K562 (cell line): ENCODE measurements at regions not wholly inside any gene's neighbourhood (a gene's known extent, or its start where the extent isn't known, plus 50 kb on each side); places are given as distances from the start of the nearest gene placed in this dataset.

Source experiments
- ATAC-seq: fragments of 200-7000 bp; cut with Tn5 transposase; 3 replicates; pipeline ENCODE4 v1.9.1; 2020; ENCODE audit warnings: moderate library complexity
- BruUV-seq: library from RNA; stranded (reverse); fragments of 400-500 nt; replicated peaks from 2 replicates; lab custom pipeline; 2021; lab: Mats Ljungman, UMichigan
- CTCF ChIA-PET: fragments of 300-600 bp; formaldehyde crosslinking; extraction: SDS; loops from one replicate; lab custom pipeline; 2021; ENCODE audit warnings: low intra/inter-chr PET ratio; lab: Yijun Ruan, JAX
- POLR2A ChIA-PET: fragments of 300-600, 350-650 bp; sonication (Branson Sonifier 250); formaldehyde crosslinking; extraction: SDS; loops from one replicate; lab custom pipeline; 2021; ENCODE audit warnings: antibody characterized with exemption, inconsistent platforms; lab: Yijun Ruan, JAX
- DNase-seq, 4 experiments: peaks; one replicate each; pipeline versions ENCODE4 v3.0.0 to v3.0.0-alpha.2; 2011 to 2018; ENCODE audit warnings: low spot score in 3 of 4, mixed read lengths in 3 of 4; ENCODE audit errors: extremely low read depth in 1 of 4
- FAIRE-seq: peaks from 2 replicates; lab custom pipeline; 2011; peaks lifted over from hg19 to GRCh38; lab: Jason Lieb, UNC
- H2AFZ ChIP-seq: 2 replicates; pipeline ENCODE4 v1.6.0; 2011; ENCODE audit warnings: low read depth, low read length, control low read depth, inconsistent platforms
- H3K27ac ChIP-seq: fragments of 200-600 bp; 3 replicates; pipeline ENCODE4 v1.8.0; 2011; ENCODE audit warnings: low read depth, mild to moderate bottlenecking, control low read depth, inconsistent platforms, low read length, moderate library complexity, mixed read lengths; ENCODE audit errors: extremely low read depth
- H3K27me3 ChIP-seq, 2 experiments: fragments of 300-600 bp in 1 of 2; 2 replicates in 1 of 2; 3 replicates in 1 of 2; pipeline versions ENCODE4 v1.6.0 to v1.8.0; 2011; ENCODE audit warnings: inconsistent platforms in 2 of 2, low read length in 2 of 2, mild to moderate bottlenecking in 1 of 2, mixed read lengths in 1 of 2, moderate library complexity in 1 of 2; ENCODE audit not compliant: control insufficient read depth in 2 of 2, insufficient read depth in 2 of 2
- H3K36me3 ChIP-seq: fragments of 300-600 bp; 3 replicates; pipeline ENCODE4 v1.8.0; 2011; ENCODE audit warnings: mild to moderate bottlenecking, low read length, inconsistent platforms; ENCODE audit not compliant: control insufficient read depth, insufficient read depth
- H3K4me1 ChIP-seq, 2 experiments: fragments of 200-600 bp in 1 of 2; replicated peaks in 1 of 2; 2 replicates in 1 of 2; 3 replicates in 1 of 2; pipeline versions ENCODE4 v1.5.1 to v1.8.0; 2011; ENCODE audit warnings: inconsistent platforms in 2 of 2, low read length in 2 of 2, mild to moderate bottlenecking in 1 of 2, mixed read lengths in 1 of 2, moderate library complexity in 1 of 2; ENCODE audit not compliant: control insufficient read depth in 2 of 2, insufficient read depth in 2 of 2
- H3K4me2 ChIP-seq: 2 replicates; pipeline ENCODE4 v1.6.1; 2011; ENCODE audit warnings: low read length, control low read depth, inconsistent platforms, mixed read lengths; ENCODE audit not compliant: insufficient read depth
- H3K4me3 ChIP-seq: fragments of 200-600 bp; sonication (generic), shearing (Covaris generic); 2 replicates; pipeline ENCODE4 v1.5.1; 2016; ENCODE audit warnings: control low read depth, inconsistent platforms
- H3K79me2 ChIP-seq: fragments of 200-600 bp; 3 replicates; pipeline ENCODE4 v1.8.0; 2011; ENCODE audit warnings: low read length, inconsistent platforms; ENCODE audit not compliant: control insufficient read depth, insufficient read depth
- H3K9ac ChIP-seq, 2 experiments: 2 replicates each; pipeline versions ENCODE4 v1.6.0 to v1.6.1; 2011; ENCODE audit warnings: low read depth in 2 of 2, low read length in 2 of 2, control low read depth in 1 of 2, inconsistent platforms in 1 of 2, mild to moderate bottlenecking in 1 of 2, mixed read lengths in 1 of 2; ENCODE audit not compliant: insufficient read depth in 1 of 2
- H3K9me1 ChIP-seq: one replicate; pipeline ENCODE4 v1.6.0; 2011; ENCODE audit warnings: inconsistent platforms, mild to moderate bottlenecking, low read length, moderate library complexity; ENCODE audit not compliant: control insufficient read depth, insufficient read depth
- H3K9me3 ChIP-seq: replicated peaks from 2 replicates; pipeline ENCODE4 v1.5.1; 2011; ENCODE audit warnings: low read depth, low read length, inconsistent platforms; ENCODE audit not compliant: control insufficient read depth, insufficient read depth
- H4K20me1 ChIP-seq: replicated peaks from 2 replicates; pipeline ENCODE4 v1.6.1; 2011; ENCODE audit warnings: low read length, inconsistent platforms, mixed read lengths; ENCODE audit not compliant: control insufficient read depth, insufficient read depth
- CEBPB ChIP-seq: fragments of 450-650 bp; IDR thresholded peaks from 2 replicates; pipeline ENCODE4 v1.6.1; 2016; ENCODE audit warnings: missing genetic modification characterization, missing compliant biosample characterization
- FOSL1 ChIP-seq: fragments of 200-800 bp; sonication (Bioruptor generic); conservative IDR thresholded peaks from 2 replicates; pipeline ENCODE4 v1.6.1; 2016; ENCODE audit warnings: missing genetic modification characterization, missing compliant biosample characterization
- GATA2 ChIP-seq: sonication (generic); formaldehyde crosslinking; IDR thresholded peaks from 2 replicates; pipeline ENCODE4 v1.4.0; 2020; ENCODE audit warnings: mild to moderate bottlenecking, missing genetic modification reagents
- HDAC8 ChIP-seq: fragments of 450-650 bp; IDR thresholded peaks from 2 replicates; pipeline ENCODE4 v1.6.1; 2016; ENCODE audit warnings: mild to moderate bottlenecking, missing genetic modification characterization, moderate library complexity, missing compliant biosample characterization
- JUND ChIP-seq, 2 experiments: IDR thresholded peaks; 2 replicates in 1 of 2; 3 replicates in 1 of 2; pipeline ENCODE4 v1.6.1; 2011; ENCODE audit warnings: borderline replicate concordance in 2 of 2, low read depth in 2 of 2, low read length in 2 of 2, improper control_type of control experiment in 1 of 2, missing biosample characterization in 1 of 2, missing genetic modification characterization in 1 of 2, missing genetic modification reagents in 1 of 2
- MAFF ChIP-seq: IDR thresholded peaks from 2 replicates; pipeline ENCODE4 v1.6.1; 2012; ENCODE audit warnings: low read length, improper control_type of control experiment
- MCM5 ChIP-seq: fragments of 450-650 bp; IDR thresholded peaks from 2 replicates; pipeline ENCODE4 v1.6.1; 2016; ENCODE audit warnings: low read depth
- MLX ChIP-seq, 2 experiments: fragments of 450-650 bp in 1 of 2; sonication (generic) in 1 of 2; formaldehyde crosslinking; conservative IDR thresholded peaks; 2 replicates each; pipeline versions ENCODE4 v1.4.0 to v1.8.1; 2020 to 2022; ENCODE audit warnings: mild to moderate bottlenecking in 1 of 2, missing genetic modification reagents in 1 of 2
- NR4A1 ChIP-seq, 2 experiments: fragments of 250-450 bp in 1 of 2; fragments of 450-650 bp in 1 of 2; sonication (Bioruptor Pico) in 1 of 2; IDR thresholded peaks; 2 replicates each; pipeline versions ENCODE4 v1.4.0 to v1.6.1; 2016 to 2020; ENCODE audit warnings: mild to moderate bottlenecking in 2 of 2, missing compliant biosample characterization in 1 of 2, missing genetic modification characterization in 1 of 2, moderate library complexity in 1 of 2
- RAD51 ChIP-seq: fragments of 450-650 bp; IDR thresholded peaks from 2 replicates; pipeline ENCODE4 v1.7.1; 2016; ENCODE audit warnings: low read depth, mild to moderate bottlenecking, borderline replicate concordance
- RHOXF2B ChIP-seq: fragments of 250-450 bp; sonication (Bioruptor Pico); conservative IDR thresholded peaks from 2 replicates; pipeline ENCODE4 v1.5.1; 2021
- SIN3A ChIP-seq, 2 experiments: fragments of 150-350 bp in 1 of 2; IDR thresholded peaks; 2 replicates each; pipeline ENCODE4 v1.6.1; 2011 to 2016; ENCODE audit warnings: borderline replicate concordance in 2 of 2, low read depth in 2 of 2, low read length in 2 of 2, mild to moderate bottlenecking in 2 of 2, moderate library complexity in 2 of 2; ENCODE audit not compliant: control insufficient read depth in 1 of 2
- TFE3 ChIP-seq: fragments of 450-650 bp; formaldehyde crosslinking; IDR thresholded peaks from 2 replicates; pipeline ENCODE4 v1.4.0; 2020; ENCODE audit warnings: mild to moderate bottlenecking, mixed read lengths
- ZNF584 ChIP-seq: fragments of 200-800 bp; sonication (Bioruptor generic); IDR thresholded peaks from 2 replicates; pipeline ENCODE4 v1.6.1; 2016; ENCODE audit warnings: low read depth, mild to moderate bottlenecking, missing genetic modification characterization, missing compliant biosample characterization
- ZNF717 ChIP-seq: fragments of 250-450 bp; sonication (Bioruptor Pico); IDR thresholded peaks from 2 replicates; pipeline ENCODE4 v1.5.0; 2021
- ZSCAN32 ChIP-seq: fragments of 450-650 bp; formaldehyde crosslinking; IDR thresholded peaks from 2 replicates; pipeline ENCODE4 v1.4.0; 2020; ENCODE audit warnings: mild to moderate bottlenecking, moderate library complexity
- WGBS: fragments of 100-300 bp; shearing (Covaris generic); methylation state at CpG from one replicate; pipeline ENCODE4 v1.1.6; 2016; ENCODE audit warnings: low coverage, mixed read lengths; ENCODE audit not compliant: insufficient coverage; ENCODE audit errors: missing lambda C conversion rate; 5-methylcytosine and 5-hydroxymethylcytosine counted together
- in situ Hi-C: fragments of 300-500 bp; cut with MboI; formaldehyde crosslinking; loops from 4 replicates; pipeline ENCODE4 v1.15.0; 2018; ENCODE audit warnings: inconsistent platforms, mixed read lengths
- intact Hi-C: fragments of 100-400 bp; cut with micrococcal nuclease; formaldehyde crosslinking; loops from 2 replicates; pipeline ENCODE4 v1.14.2; 2022
- TF ChIP-seq, protein P1 (sequence below): sonication (generic); formaldehyde crosslinking; IDR thresholded peaks from 2 replicates; pipeline ENCODE4 v1.8.0; 2022; ENCODE audit warnings: mild to moderate bottlenecking, missing genetic modification reagents
- TF ChIP-seq, protein P2 (sequence below): sonication (generic); formaldehyde crosslinking; IDR thresholded peaks from 2 replicates; pipeline ENCODE4 v1.8.0; 2023; ENCODE audit warnings: mild to moderate bottlenecking, missing genetic modification reagents

DNA sequence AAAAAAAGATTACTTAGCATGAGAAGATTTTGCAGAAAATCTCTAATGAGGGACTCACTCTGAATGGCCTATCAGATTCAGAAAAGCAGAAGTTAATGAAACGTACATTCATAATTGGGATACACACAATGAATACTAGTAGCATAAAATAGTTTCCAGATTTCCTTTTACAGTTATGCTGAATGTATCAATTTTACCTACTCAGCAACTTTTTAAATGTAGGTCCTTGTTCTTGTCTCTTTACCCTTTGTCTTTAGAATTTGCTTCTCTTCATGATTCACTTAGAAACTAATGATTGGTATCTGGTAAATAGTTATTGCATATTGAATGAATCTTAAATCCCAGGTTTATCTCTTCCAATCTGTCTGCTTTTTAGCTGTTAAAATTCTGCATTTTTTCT, 458.8 kb downstream of the DSC3 start (continued):
- TF ChIP-seq RHOXF2B (CRISPR knock-in tag) (no peak), HDAC8 (no peak), MAFF (peak; percentile 68)

- BruUV-seq, result no TSS peak
- Histone ChIP-seq H3K4me1 (no peaks in the 10 kb centered on the region), H3K9me3 (no peaks in the 10 kb centered on the region), H3K9ac (no peak overlapping the region), H3K27me3 (no peaks in the 10 kb centered on the region), H4K20me1 (no peaks in the 10 kb centered on the region), H3K27ac (no peak overlapping the region), H3K79me2 (no peaks in the 10 kb centered on the region), H3K9me1 (no peaks in the 10 kb centered on the region), H3K4me2 (no peak overlapping the region), H3K4me3 (no peak overlapping the region), H2AFZ (peak overlapping the region; percentile 20; the same call in 1 of the 2 replicates), H3K36me3 (no peaks in the 10 kb centered on the region)
- peak in 2 of 4 experiments; percentile 14 to 31 for DNase-seq
- intact Hi-C loops (no loop called here), in situ Hi-C loops (no loop called here)
- FAIRE-seq, result no peak
- ChIA-PET CTCF (no interaction called here), POLR2A (no interaction called here)
- WGBS, result 4% methylated on average over 3 of the region's 3 CpGs
- ATAC-seq, result peak; percentile 71
- no peak for TF ChIP-seq SIN3A (IDR thresholded peaks at IDR 0.05; ENCODE audit: borderline replicate concordance in 2 of 2, control insufficient read depth in 1 of 2, low read depth in 2 of 2, low read length in 2 of 2)
- no peak for TF ChIP-seq GATA2 (CRISPR knock-in tag)
- no peak for TF ChIP-seq MCM5
- TF ChIP-seq, protein P1, sequence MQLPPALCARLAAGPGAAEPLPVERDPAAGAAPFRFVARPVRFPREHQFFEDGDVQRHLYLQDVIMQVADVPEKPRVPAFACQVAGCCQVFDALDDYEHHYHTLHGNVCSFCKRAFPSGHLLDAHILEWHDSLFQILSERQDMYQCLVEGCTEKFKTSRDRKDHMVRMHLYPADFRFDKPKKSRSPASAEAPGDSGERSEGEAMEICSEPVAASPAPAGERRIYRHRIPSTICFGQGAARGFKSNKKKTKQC (CRISPR knock-in tag), result no peak
- peak; percentile 88 for TF ChIP-seq FOSL1
- no peak for TF ChIP-seq MLX (CRISPR knock-in tag; conservative IDR thresholded peaks at IDR 0.05)
- TF ChIP-seq NR4A1 (CRISPR knock-in tag; IDR thresholded peaks at IDR 0.05), result no peak
- TF ChIP-seq NR4A1 (tag; IDR thresholded peaks at IDR 0.05), result no peak
- TF ChIP-seq CEBPB, result no peak
- TF ChIP-seq ZNF717 (CRISPR knock-in tag), result no peak
- no peak for TF ChIP-seq ZSCAN32 (CRISPR knock-in tag)
- TF ChIP-seq JUND (IDR thresholded peaks at IDR 0.05; ENCODE audit: borderline replicate concordance, low read depth, low read length), result 0 out of 2 replicates have a peak, but pooled peaks have one; percentile 12
- TF ChIP-seq JUND (tag; IDR thresholded peaks at IDR 0.05; ENCODE audit: borderline replicate concordance, low read depth, low read length), result peak; percentile 37; the same call in 1 of the 3 replicates
- TF ChIP-seq RAD51, result no peak
- TF ChIP-seq ZNF584, result no peak
- 0 out of 2 replicates have a peak, but pooled peaks have one; percentile 18 for TF ChIP-seq TFE3 (CRISPR knock-in tag)
- TF ChIP-seq, protein P2, sequence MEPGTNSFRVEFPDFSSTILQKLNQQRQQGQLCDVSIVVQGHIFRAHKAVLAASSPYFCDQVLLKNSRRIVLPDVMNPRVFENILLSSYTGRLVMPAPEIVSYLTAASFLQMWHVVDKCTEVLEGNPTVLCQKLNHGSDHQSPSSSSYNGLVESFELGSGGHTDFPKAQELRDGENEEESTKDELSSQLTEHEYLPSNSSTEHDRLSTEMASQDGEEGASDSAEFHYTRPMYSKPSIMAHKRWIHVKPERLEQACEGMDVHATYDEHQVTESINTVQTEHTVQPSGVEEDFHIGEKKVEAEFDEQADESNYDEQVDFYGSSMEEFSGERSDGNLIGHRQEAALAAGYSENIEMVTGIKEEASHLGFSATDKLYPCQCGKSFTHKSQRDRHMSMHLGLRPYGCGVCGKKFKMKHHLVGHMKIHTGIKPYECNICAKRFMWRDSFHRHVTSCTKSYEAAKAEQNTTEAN (CRISPR knock-in tag), result no peak
These were observed 460.5 kb downstream of the DSC3 start for GRCh38 chr18:30582078-30582477.
